HEK293 (cell line): ENCODE measurements at regions not wholly inside any gene's neighbourhood (a gene's known extent, or its start where the extent isn't known, plus 50 kb on each side); places are given as distances from the start of the nearest gene placed in this dataset.

Experiments
- ZNF433 ChIP-seq: fragments of 450-650 bp; formaldehyde crosslinking; IDR thresholded peaks from 2 replicates; pipeline ENCODE4 v1.5.1; 2016; ENCODE audit warnings: missing biosample characterization, missing genetic modification characterization, low read depth
- ZNF596 ChIP-seq: fragments of 450-650 bp; IDR thresholded peaks from 2 replicates; pipeline ENCODE4 v1.5.0; 2018; ENCODE audit warnings: missing biosample characterization, mild to moderate bottlenecking, missing genetic modification characterization, moderate library complexity
- TF ChIP-seq, protein P1 (sequence below): fragments of 450-650 bp; formaldehyde crosslinking; IDR thresholded peaks from 2 replicates; pipeline ENCODE4 v1.5.1; 2016; ENCODE audit warnings: missing biosample characterization, missing genetic modification characterization

DNA sequence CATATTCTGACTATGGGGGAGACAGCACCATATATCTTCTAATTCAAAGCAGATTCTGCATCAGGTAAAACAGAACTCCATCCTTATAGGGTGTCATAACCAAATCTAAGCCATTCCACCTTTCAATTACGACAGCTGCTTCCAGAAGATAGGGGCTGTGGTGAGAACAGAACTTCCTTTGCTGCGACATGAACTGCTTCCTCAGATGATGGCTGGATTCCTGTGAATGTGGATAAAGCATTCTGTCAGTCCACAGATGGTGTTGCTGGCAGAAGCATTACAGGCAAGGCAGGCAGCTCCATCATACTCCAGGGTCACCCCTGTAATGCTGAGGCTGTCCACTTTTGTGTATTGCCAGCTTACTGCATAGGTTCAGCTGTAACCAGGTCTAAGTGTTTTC, 122.0 kb downstream of the GPCPD1 start:
- no peak for TF ChIP-seq ZNF433 (tag by site-specific recombination)
- no peak for TF ChIP-seq ZNF596 (tag by site-specific recombination)
- TF ChIP-seq, protein P1, sequence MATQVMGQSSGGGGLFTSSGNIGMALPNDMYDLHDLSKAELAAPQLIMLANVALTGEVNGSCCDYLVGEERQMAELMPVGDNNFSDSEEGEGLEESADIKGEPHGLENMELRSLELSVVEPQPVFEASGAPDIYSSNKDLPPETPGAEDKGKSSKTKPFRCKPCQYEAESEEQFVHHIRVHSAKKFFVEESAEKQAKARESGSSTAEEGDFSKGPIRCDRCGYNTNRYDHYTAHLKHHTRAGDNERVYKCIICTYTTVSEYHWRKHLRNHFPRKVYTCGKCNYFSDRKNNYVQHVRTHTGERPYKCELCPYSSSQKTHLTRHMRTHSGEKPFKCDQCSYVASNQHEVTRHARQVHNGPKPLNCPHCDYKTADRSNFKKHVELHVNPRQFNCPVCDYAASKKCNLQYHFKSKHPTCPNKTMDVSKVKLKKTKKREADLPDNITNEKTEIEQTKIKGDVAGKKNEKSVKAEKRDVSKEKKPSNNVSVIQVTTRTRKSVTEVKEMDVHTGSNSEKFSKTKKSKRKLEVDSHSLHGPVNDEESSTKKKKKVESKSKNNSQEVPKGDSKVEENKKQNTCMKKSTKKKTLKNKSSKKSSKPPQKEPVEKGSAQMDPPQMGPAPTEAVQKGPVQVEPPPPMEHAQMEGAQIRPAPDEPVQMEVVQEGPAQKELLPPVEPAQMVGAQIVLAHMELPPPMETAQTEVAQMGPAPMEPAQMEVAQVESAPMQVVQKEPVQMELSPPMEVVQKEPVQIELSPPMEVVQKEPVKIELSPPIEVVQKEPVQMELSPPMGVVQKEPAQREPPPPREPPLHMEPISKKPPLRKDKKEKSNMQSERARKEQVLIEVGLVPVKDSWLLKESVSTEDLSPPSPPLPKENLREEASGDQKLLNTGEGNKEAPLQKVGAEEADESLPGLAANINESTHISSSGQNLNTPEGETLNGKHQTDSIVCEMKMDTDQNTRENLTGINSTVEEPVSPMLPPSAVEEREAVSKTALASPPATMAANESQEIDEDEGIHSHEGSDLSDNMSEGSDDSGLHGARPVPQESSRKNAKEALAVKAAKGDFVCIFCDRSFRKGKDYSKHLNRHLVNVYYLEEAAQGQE (tag by site-specific recombination) = no peak
